ENCODE measurements at regions not wholly inside any gene's neighbourhood (a gene's known extent, or its start where the extent isn't known, plus 50 kb on each side); places are given as distances from the start of the nearest gene placed in this dataset.
"Not testable (repeated sequence)": the region's sequence is repeated elsewhere in the genome, so short reads cannot be mapped to it uniquely, and the experiment has no call there.

- no peak for DNase-seq
Observed at GRCh38 chr12:124474709-124475108, 92.7 kb downstream of the NCOR2 start.

- no peak for DNase-seq
Observed at GRCh38 chr12:124472690-124473279, 94.6 kb downstream of the NCOR2 start.

- no peak for DNase-seq
Observed at GRCh38 chr12:124471828-124472227, 95.6 kb downstream of the NCOR2 start.

- DNase-seq, result no peak
Observed at GRCh38 chr12:124470806-124471205, 96.6 kb downstream of the NCOR2 start.

- DNase-seq, result no peak
Observed at GRCh38 chr12:124470139-124470538, 97.3 kb downstream of the NCOR2 start.

- no peak for DNase-seq
Observed at GRCh38 chr12:124469193-124469888, 98.1 kb downstream of the NCOR2 start.

- not testable (repeated sequence) for DNase-seq
Observed at GRCh38 chr12:124467549-124467948, 99.9 kb downstream of the NCOR2 start.

GRCh38 chr12:124466216-124467128 lies 100.9 kb downstream of the NCOR2 start:
- no peak for DNase-seq

GRCh38 chr12:124465473-124465872 lies 101.9 kb downstream of the NCOR2 start:
- no peak for DNase-seq

GRCh38 chr12:124464830-124465229 lies 102.6 kb downstream of the NCOR2 start:
- no peak for DNase-seq

GRCh38 chr12:124464062-124464461 lies 103.3 kb downstream of the NCOR2 start:
- no peak for DNase-seq

GRCh38 chr12:124463341-124463921 lies 104.0 kb downstream of the NCOR2 start:
- DNase-seq, result no peak

- DNase-seq, result no peak
Observed at GRCh38 chr12:124462750-124463149, 104.7 kb downstream of the NCOR2 start.

- no peak for DNase-seq
Observed at GRCh38 chr12:124461851-124462623, 105.4 kb downstream of the NCOR2 start.

GRCh38 chr12:124461241-124461673 lies 106.2 kb downstream of the NCOR2 start:
- no peak for DNase-seq

- DNase-seq, result no peak
Observed at GRCh38 chr12:124460771-124461170, 106.6 kb downstream of the NCOR2 start.

GRCh38 chr12:124459852-124460645 lies 107.4 kb downstream of the NCOR2 start:
- no peak for DNase-seq

- no peak for DNase-seq
Observed at GRCh38 chr12:124458992-124459851, 108.2 kb downstream of the NCOR2 start.

- no peak for DNase-seq
Observed at GRCh38 chr12:124458220-124458991, 109.0 kb downstream of the NCOR2 start.

Data from left kidney (tissue), 1 donor.